Testis (tissue), 2 donors: ENCODE measurements at regions not wholly inside any gene's neighbourhood (a gene's known extent, or its start where the extent isn't known, plus 50 kb on each side); places are given as distances from the start of the nearest gene placed in this dataset.

Source experiments
- DNase-seq: peaks from one replicate; pipeline ENCODE4 v3.0.0-alpha.2; 2019
- H3K27ac ChIP-seq, 2 donors: fragments of 200-600 bp; sonication (generic); one replicate each; pipeline ENCODE4 v1.5.1; 2019
- H3K27me3 ChIP-seq: fragments of 200-600 bp; sonication (generic); one replicate; pipeline ENCODE4 v1.5.1; 2019
- H3K36me3 ChIP-seq: fragments of 200-600 bp; sonication (generic); one replicate; pipeline ENCODE4 v1.5.1; 2017; ENCODE audit warnings: low read depth; ENCODE audit errors: missing control alignments
- H3K4me1 ChIP-seq: fragments of 200-600 bp; sonication (generic); one replicate; pipeline ENCODE4 v1.5.1; 2019
- H3K4me3 ChIP-seq, 2 donors: fragments of 200-600 bp; sonication (generic); one replicate each; pipeline ENCODE4 v1.5.1; 2017 to 2019
- H3K9me3 ChIP-seq: fragments of 200-600 bp; sonication (generic); one replicate; pipeline ENCODE4 v1.5.1; 2017
- POLR2A ChIP-seq: fragments of 450-650 bp; IDR thresholded peaks from one replicate; pipeline ENCODE4 v1.6.1; 2017; ENCODE audit warnings: antibody characterized with exemption, mild to moderate bottlenecking, moderate library complexity
- WGBS, 2 donors: methylation state at CpG; one replicate each; pipeline ENCODE4 v1.1.5; 2018; 5-methylcytosine and 5-hydroxymethylcytosine counted together
- intact Hi-C: fragments of 100-400 bp; cut with DNase I; formaldehyde crosslinking; loops from one replicate; pipeline ENCODE4 v1.15.1; 2023; ENCODE audit warnings: low total_unique reads
- TF ChIP-seq, protein P1 (sequence below), 3 experiments: fragments of 450-650 bp in 2 of 3; fragments of 200-600 bp in 1 of 3; sonication (generic) in 1 of 3; IDR thresholded peaks; one replicate each; pipeline ENCODE4 v1.5.1; 2016 to 2019; ENCODE audit warnings: antibody characterized with exemption in 3 of 3, mild to moderate bottlenecking in 2 of 3, moderate library complexity in 1 of 3

DNA sequence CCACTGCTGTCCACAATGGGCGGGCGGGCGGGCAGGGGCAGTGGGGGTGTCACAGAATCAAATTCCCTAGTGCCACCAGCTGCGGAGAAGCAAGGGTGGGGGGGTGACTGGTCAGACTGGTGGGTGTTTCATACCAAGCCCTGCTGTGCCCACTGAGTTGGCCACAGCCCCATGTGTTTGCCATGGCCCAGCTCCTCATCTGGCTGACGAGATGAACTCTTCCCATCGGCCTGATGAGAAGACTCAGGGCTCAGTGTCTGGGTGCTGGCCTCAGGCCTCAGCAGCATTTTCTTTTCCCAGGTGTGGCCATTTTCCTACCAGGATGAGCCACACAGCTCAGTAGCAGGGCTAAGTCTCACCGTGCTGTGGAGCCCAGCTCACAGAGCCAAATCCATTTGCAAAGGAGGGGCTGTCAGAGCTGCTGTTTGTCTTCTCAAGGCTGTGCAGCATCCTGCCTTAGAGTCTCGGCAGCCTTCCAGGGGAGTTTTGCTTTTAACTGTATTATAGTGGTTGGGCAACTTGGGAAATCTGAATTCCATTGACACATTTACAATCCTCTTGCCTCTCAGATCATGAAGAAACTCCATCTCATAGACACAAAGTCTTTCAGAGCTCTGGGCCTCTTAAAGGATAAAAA is 176.8 kb downstream of the ABHD5 start:
- H3K9me3 ChIP-seq: no peaks in the 10 kb centered on the region
- no peak overlapping the region for H3K4me3 ChIP-seq
- H3K27me3 ChIP-seq: no peaks in the 10 kb centered on the region
- intact Hi-C loops: no loop called here
- 78 to 86% methylated on average over 6 to 8 of the region's 8 CpGs for WGBS, 2 donors
- H3K36me3 ChIP-seq: no peaks in the 10 kb centered on the region
- TF ChIP-seq, protein P1, sequence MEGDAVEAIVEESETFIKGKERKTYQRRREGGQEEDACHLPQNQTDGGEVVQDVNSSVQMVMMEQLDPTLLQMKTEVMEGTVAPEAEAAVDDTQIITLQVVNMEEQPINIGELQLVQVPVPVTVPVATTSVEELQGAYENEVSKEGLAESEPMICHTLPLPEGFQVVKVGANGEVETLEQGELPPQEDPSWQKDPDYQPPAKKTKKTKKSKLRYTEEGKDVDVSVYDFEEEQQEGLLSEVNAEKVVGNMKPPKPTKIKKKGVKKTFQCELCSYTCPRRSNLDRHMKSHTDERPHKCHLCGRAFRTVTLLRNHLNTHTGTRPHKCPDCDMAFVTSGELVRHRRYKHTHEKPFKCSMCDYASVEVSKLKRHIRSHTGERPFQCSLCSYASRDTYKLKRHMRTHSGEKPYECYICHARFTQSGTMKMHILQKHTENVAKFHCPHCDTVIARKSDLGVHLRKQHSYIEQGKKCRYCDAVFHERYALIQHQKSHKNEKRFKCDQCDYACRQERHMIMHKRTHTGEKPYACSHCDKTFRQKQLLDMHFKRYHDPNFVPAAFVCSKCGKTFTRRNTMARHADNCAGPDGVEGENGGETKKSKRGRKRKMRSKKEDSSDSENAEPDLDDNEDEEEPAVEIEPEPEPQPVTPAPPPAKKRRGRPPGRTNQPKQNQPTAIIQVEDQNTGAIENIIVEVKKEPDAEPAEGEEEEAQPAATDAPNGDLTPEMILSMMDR (IDR thresholded peaks at IDR 0.05): no peak
- TF ChIP-seq POLR2A: no peak
- no peaks in the 10 kb centered on the region for H3K4me1 ChIP-seq
- DNase-seq: no peak
- no peak overlapping the region for H3K27ac ChIP-seq

- intact Hi-C loops: no loop called here
- no peaks in the 10 kb centered on the region for H3K4me1 ChIP-seq
- H3K27me3 ChIP-seq: no peaks in the 10 kb centered on the region
- 82 to 92% methylated on average over 3 of the region's 3 CpGs for WGBS, 2 donors
- no peaks in the 10 kb centered on the region for H3K36me3 ChIP-seq
- no peak for TF ChIP-seq POLR2A
- TF ChIP-seq, protein P1 (IDR thresholded peaks at IDR 0.05): no peak
- H3K27ac ChIP-seq: no peak overlapping the region
- no peak for DNase-seq
- H3K4me3 ChIP-seq: no peak overlapping the region
- no peaks in the 10 kb centered on the region for H3K9me3 ChIP-seq
Measured at GRCh38 chr3:43869491-43869890, 178.8 kb downstream of the ABHD5 start.

- no peaks in the 10 kb centered on the region for H3K36me3 ChIP-seq
- 65 to 73% methylated on average over 2 of the region's 2 CpGs for WGBS, 2 donors
- intact Hi-C loops: no loop called here
- H3K9me3 ChIP-seq: no peaks in the 10 kb centered on the region
- H3K4me3 ChIP-seq: no peak overlapping the region
- TF ChIP-seq, protein P1 (IDR thresholded peaks at IDR 0.05): no peak
- TF ChIP-seq POLR2A: no peak
- H3K4me1 ChIP-seq: no peaks in the 10 kb centered on the region
- no peaks in the 10 kb centered on the region for H3K27me3 ChIP-seq
- no peak overlapping the region for H3K27ac ChIP-seq
- no peak for DNase-seq
Measured at GRCh38 chr3:43870120-43870519, 179.4 kb downstream of the ABHD5 start.

GRCh38 chr3:43870844-43871626 is 180.3 kb downstream of the ABHD5 start:
- no peak for TF ChIP-seq POLR2A
- TF ChIP-seq, protein P1 (IDR thresholded peaks at IDR 0.05): no peak
- intact Hi-C loops: no loop called here

More at GRCh38 chr3:43870844-43871626, 180.3 kb downstream of the ABHD5 start:
- Histone ChIP-seq H3K27ac (no peak overlapping the region), H3K4me3 (no peak overlapping the region), H3K27me3 (no peaks in the 10 kb centered on the region), H3K4me1 (no peaks in the 10 kb centered on the region), H3K36me3 (no peaks in the 10 kb centered on the region), H3K9me3 (no peaks in the 10 kb centered on the region)
- no peak for DNase-seq
- 58 to 69% methylated on average over 2 of the region's 2 CpGs for WGBS, 2 donors
